ENCODE measurements at regions not wholly inside any gene's neighbourhood (a gene's known extent, or its start where the extent isn't known, plus 50 kb on each side); places are given as distances from the start of the nearest gene placed in this dataset.

DNA sequence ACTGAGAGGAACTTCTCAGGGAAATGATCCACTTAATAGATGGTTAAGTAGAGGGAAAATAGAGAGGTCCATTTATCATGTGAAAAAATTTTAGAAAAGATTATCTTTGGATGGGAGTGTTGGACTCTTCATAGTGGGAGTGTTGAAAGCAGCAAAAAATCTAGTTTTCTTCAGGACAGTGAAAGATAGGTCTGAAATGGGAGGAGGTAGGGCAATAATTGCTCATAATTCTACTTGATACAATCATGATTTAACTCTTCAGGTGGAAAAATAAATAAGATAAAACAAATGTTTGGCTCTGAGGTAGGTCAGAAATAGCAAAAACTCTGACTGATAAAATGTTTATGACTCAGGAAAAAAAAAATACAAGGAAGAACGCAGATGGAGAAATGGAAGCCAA, 144.1 kb upstream of the DPH6 start:
- TF ChIP-seq, protein P1, sequence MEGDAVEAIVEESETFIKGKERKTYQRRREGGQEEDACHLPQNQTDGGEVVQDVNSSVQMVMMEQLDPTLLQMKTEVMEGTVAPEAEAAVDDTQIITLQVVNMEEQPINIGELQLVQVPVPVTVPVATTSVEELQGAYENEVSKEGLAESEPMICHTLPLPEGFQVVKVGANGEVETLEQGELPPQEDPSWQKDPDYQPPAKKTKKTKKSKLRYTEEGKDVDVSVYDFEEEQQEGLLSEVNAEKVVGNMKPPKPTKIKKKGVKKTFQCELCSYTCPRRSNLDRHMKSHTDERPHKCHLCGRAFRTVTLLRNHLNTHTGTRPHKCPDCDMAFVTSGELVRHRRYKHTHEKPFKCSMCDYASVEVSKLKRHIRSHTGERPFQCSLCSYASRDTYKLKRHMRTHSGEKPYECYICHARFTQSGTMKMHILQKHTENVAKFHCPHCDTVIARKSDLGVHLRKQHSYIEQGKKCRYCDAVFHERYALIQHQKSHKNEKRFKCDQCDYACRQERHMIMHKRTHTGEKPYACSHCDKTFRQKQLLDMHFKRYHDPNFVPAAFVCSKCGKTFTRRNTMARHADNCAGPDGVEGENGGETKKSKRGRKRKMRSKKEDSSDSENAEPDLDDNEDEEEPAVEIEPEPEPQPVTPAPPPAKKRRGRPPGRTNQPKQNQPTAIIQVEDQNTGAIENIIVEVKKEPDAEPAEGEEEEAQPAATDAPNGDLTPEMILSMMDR (IDR thresholded peaks at IDR 0.05; ENCODE audit: low read depth, low read length, poor library complexity, severe bottlenecking): no peak
- no peak for TF ChIP-seq EZH2phosphoT487 (IDR thresholded peaks at IDR 0.05; ENCODE audit: borderline replicate concordance, low read length)
